ENCODE measurements at regions not wholly inside any gene's neighbourhood (a gene's known extent, or its start where the extent isn't known, plus 50 kb on each side); places are given as distances from the start of the nearest gene placed in this dataset.
"Not testable (repeated sequence)": the region's sequence is repeated elsewhere in the genome, so short reads cannot be mapped to it uniquely, and the experiment has no call there.

- not testable (repeated sequence) for FAIRE-seq; DNase-seq (ENCODE audit: insufficient read length, low spot score)
Observed at GRCh38 chr1:30155253-30155652, 568.1 kb downstream of the MATN1 start.

- DNase-seq (ENCODE audit: insufficient read length, low spot score) (no peak), FAIRE-seq (no peak)
Observed at GRCh38 chr1:30153743-30154449, 569.5 kb downstream of the MATN1 start.

- DNase-seq (ENCODE audit: insufficient read length, low spot score) (no peak), FAIRE-seq (no peak)
Observed at GRCh38 chr1:30151826-30152225, 571.6 kb downstream of the MATN1 start.

DNA sequence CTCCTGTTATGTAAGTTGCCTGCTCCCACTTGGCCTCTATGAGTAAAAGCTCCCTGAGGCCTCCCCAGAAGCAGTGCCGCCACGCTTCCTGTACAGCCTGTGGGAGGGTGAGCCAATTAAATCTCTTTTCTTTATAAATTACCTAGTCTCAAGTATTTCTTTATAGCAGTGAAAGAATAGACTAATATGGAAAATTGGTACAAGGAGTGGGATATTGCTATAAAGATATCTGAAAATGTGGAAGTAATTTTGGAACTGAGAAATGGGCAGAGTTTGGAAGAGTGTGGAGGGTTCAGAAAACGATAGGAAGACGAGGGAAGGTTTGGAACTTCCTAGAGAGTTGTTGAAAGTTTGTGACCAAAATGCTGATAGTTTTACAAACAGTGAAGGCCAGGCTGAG is 572.3 kb downstream of the MATN1 start:
- DNase-seq (ENCODE audit: insufficient read length, low spot score) (no peak), FAIRE-seq (no peak)

- FAIRE-seq (no peak), DNase-seq (ENCODE audit: insufficient read length, low spot score) (no peak)
Observed at GRCh38 chr1:30149226-30149625, 574.2 kb downstream of the MATN1 start.

DNA sequence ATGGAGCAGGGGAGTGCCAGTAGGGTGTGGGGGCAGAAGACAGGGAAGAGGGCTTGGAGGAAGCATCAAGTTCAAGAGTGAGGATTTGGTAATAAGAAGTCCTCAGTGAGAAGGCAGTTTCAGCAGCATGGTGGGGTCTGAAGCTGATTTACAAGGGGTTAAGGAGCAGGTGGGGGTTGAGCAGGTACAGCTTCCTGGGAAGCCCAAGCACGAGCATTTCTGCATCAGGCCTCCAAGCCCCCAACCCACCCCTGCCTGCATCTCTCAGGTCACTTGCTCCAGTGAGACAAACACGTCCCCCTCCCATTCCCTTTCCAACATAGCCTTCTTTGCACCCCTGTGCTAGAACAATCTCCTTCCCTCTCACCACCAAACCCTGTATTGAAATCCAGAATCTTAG is 574.7 kb downstream of the MATN1 start:
- DNase-seq (ENCODE audit: insufficient read length, low spot score) (no peak), FAIRE-seq (no peak)

DNA sequence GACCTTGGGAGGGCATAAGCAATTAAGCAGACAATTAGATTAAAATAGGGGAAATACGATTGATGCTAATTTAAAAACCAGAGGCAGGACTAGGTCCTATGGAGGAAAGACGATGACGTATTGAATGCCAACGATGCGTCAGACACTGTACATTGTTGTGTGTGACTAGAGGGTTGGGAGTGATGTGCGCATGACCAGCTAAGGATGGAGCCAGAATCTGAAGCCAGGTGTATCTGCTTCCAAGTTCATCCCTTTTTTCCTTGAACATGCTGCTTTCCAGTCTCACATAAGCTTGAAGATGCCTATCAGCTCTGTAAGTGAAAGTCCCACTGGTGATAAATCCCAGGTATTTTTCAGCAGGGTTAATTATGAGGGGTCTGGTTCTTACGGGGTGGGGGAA is 576.2 kb downstream of the MATN1 start:
- DNase-seq (ENCODE audit: insufficient read length, low spot score) (no peak), FAIRE-seq (no peak)

DNA sequence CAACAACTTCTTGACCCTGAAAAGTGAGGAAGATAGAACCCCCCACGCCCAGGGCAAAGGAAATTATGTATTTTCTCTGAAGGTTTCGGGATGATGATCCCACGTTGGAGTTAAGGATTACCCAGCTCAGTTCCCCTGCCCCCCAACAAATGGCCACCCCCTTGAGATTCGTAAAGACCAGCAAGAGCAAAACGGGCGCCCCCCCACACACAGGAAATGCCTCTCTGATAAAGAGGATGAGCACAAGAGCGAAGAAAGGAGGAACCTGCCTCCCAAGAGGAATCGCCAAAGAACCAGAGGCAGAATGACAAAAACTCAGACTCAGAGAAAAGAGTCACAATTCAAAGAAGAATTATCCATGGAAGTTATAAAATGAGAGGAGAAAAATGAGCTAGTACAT is 576.9 kb downstream of the MATN1 start:
- FAIRE-seq (no peak), DNase-seq (ENCODE audit: insufficient read length, low spot score) (no peak)

DNA sequence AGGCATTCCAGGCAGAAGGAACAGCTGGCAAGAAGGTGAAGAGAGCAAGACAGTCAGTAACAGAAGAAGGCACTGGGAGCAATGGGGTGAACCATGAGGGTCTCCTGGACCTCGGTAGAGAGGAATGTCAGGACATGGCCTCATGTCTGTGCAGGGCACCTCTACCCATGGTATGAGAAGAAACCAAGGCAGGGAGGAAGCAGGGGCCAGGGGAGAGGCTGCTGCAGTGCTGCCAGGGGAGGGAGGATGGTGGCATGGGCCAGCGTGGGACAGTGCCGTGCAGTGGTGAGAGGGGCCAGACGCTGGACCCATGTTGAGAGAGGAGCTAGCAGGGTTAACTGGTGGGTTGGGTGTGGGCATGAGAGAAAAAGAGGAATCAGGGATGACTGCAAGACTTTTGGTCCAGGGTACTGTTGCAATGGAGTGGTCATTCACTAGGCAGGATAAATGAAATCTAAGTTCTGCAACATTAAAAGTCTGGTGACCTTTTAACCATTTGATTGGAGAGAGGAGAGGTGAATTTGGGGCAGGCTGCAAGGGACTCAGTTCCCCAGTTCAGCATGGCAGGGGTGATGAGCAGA is 577.6 kb downstream of the MATN1 start:
- DNase-seq (ENCODE audit: insufficient read length, low spot score) (no peak), FAIRE-seq (no peak)

DNA sequence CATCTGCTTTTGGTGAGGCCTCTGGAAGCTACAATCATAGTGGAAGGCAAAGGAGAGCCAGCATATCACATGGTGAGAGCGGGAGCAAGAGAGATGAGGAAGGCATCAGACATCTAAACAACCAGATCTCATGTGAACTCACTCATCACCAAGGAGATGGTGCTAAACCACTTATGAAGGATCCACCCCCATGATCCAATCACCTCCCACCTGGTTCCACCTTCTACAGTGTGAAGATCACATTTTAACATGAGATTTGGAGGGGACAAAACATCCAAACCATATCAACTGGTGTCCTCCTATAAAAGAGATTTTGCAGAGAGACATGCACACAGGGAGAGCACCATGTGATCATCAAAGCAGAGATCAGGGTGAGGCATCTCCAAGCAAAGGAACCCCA is 578.6 kb downstream of the MATN1 start:
- no peak for FAIRE-seq
- DNase-seq (ENCODE audit: insufficient read length, low spot score), result no peak

GRCh38 chr1:30143517-30143916 is 579.9 kb downstream of the MATN1 start:
- no peak for DNase-seq (ENCODE audit: insufficient read length, low spot score)
- no peak for FAIRE-seq

- DNase-seq (ENCODE audit: insufficient read length, low spot score) (no peak), FAIRE-seq (no peak)
Observed at GRCh38 chr1:30140566-30140965, 582.8 kb downstream of the MATN1 start.

GRCh38 chr1:30138891-30139290 is 584.5 kb downstream of the MATN1 start:
- FAIRE-seq (no peak), DNase-seq (ENCODE audit: insufficient read length, low spot score) (no peak)

DNA sequence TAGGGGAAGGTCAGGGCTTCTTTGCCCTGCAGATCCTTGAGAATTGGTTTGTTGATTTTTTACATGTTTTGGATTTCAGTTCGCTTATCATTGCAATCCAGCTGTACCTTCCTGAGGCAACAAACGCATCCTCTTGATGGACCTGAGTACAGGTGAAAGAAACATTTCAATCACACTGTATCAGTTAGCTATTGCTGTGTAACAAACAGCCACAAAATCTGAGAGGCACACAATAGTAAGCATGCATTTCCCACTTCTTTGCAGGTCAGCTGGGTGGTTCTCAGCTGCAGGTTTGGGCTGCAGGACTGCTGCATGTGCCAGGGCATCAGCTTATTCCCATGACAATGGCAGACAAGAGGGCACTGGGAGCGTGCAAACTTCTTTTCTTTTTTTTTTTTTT is 586.4 kb downstream of the MATN1 start:
- DNase-seq (ENCODE audit: insufficient read length, low spot score), result no peak

GRCh38 chr1:30135698-30136097 is 587.7 kb downstream of the MATN1 start:
- no peak for FAIRE-seq
- DNase-seq (ENCODE audit: insufficient read length, low spot score), result no peak

More for the DNA sequence above, 586.4 kb downstream of the MATN1 start:
- no peak for FAIRE-seq

GRCh38 chr1:30134466-30135217 is 588.7 kb downstream of the MATN1 start:
- DNase-seq (ENCODE audit: insufficient read length, low spot score) (no peak), FAIRE-seq (no peak)

- DNase-seq (ENCODE audit: insufficient read length, low spot score) (no peak), FAIRE-seq (no peak)
Observed at GRCh38 chr1:30133414-30134055, 589.9 kb downstream of the MATN1 start.

DNA sequence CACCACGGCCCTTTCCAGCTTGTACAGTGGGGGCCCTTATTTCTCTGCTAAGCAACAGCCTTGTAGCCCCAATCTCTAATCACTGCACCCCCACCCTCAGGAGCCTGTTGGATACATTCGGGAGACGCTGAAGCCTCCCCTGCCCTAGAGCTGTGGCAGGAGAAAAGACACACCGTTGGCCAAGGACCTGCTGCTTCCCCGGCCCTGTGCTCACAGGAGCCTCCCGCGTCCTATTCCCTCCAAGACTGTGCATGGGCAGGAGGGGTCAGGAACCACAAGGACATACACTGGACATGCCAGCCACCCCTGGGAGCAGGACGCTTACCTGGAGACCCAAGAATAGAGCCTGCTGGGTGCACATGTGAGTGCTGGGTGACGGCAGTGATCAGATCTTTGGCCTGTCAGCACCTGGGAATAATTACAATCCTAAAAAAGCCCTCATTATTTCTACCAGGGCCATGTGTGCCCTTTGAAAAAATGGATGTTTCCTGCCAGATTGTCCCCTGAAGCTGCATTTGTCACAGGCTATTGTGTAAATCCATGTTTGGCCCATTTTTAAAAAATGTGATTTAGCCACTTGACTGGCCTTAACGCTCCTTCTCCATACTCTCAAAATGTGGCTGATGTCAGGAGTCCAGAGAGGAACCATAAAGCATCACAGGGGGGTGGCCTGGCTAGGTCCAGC is 590.6 kb downstream of the MATN1 start:
- FAIRE-seq (no peak), DNase-seq (ENCODE audit: insufficient read length, low spot score) (no peak)

- not testable (repeated sequence) for DNase-seq (ENCODE audit: insufficient read length, low spot score); FAIRE-seq
Observed at GRCh38 chr1:30130566-30130965, 592.8 kb downstream of the MATN1 start.

DNA sequence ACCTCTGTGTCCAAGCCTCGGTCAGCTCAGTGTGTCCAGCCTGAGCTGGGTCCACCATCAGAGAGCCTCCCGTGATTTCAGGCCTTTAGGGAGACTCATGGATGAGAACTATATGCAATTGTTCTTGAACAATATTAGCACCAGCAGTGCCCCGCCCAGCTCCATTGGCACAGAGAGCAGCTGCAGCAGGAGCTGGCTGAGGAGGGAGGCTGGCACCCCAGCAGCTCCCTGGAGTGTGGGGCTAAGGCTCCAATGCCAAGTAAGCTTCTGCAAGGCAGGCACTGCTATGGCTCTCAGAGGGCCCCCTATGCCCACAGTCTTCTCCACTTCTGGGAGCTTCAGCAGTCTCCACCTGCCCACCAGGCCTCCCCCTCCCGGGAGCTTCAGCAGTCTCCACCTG is 593.3 kb downstream of the MATN1 start:
- DNase-seq (ENCODE audit: insufficient read length, low spot score) (no peak), FAIRE-seq (no peak)
